GM12878 (cell line): ENCODE measurements at regions not wholly inside any gene's neighbourhood (a gene's known extent, or its start where the extent isn't known, plus 50 kb on each side); places are given as distances from the start of the nearest gene placed in this dataset.

ENCODE experiments used
- ATAC-seq: fragments of 200-7000 bp; cut with Tn5 transposase; 3 replicates; pipeline ENCODE4 v1.9.1; 2020; ENCODE audit warnings: mild to moderate bottlenecking, moderate library complexity
- BruUV-seq: library from RNA; stranded (reverse); fragments of 400-500 nt; replicated peaks from 2 replicates; lab custom pipeline; 2021; lab: Mats Ljungman, UMichigan
- CTCF ChIA-PET: fragments of 300-600 bp; sonication (Branson Sonifier 250); formaldehyde crosslinking; extraction: SDS; loops from one replicate; lab custom pipeline; 2021; ENCODE audit warnings: inconsistent platforms; lab: Yijun Ruan, JAX
- POLR2A ChIA-PET: fragments of 350-600 bp; formaldehyde crosslinking; extraction: SDS; loops from one replicate; lab custom pipeline; 2021; ENCODE audit warnings: inconsistent platforms; lab: Charles Lee
- RAD21 ChIA-PET: fragments of 300-600 bp; sonication (Branson Sonifier 250); formaldehyde crosslinking; loops from one replicate; lab custom pipeline; 2023; ENCODE audit warnings: antibody characterized with exemption; ENCODE audit not compliant: unreplicated experiment; lab: Charles Lee
- SMC1A ChIA-PET: fragments of 300-600 bp; sonication (Branson Sonifier 250); formaldehyde crosslinking; loops from one replicate; lab custom pipeline; 2023; ENCODE audit not compliant: unreplicated experiment, uncharacterized antibody; lab: Charles Lee
- DNase-seq: peaks from one replicate; pipeline ENCODE4 v3.0.0-alpha.2; 2011; ENCODE audit warnings: low read depth, low spot score
- FAIRE-seq: peaks from 3 replicates; lab custom pipeline; 2011; peaks lifted over from hg19 to GRCh38; lab: Jason Lieb, UNC
- H2AFZ ChIP-seq: 2 replicates; pipeline ENCODE4 v1.6.0; 2011; ENCODE audit warnings: low read depth, low read length, control low read depth; ENCODE audit not compliant: control insufficient read depth
- H3K27ac ChIP-seq: 2 replicates; pipeline ENCODE4 v1.5.1; 2011; ENCODE audit warnings: control low read depth; ENCODE audit not compliant: control insufficient read depth, insufficient read depth
- H3K27me3 ChIP-seq, 2 experiments: replicated peaks in 1 of 2; 2 replicates each; pipeline versions ENCODE4 v1.6.0 to v1.6.1; 2011; ENCODE audit warnings: low read length in 1 of 2; ENCODE audit not compliant: control insufficient read depth in 2 of 2, insufficient read depth in 2 of 2
- H3K36me3 ChIP-seq, 2 experiments: 2 replicates each; pipeline ENCODE4 v1.5.1; 2011; ENCODE audit warnings: low read length in 1 of 2; ENCODE audit not compliant: control insufficient read depth in 2 of 2, insufficient read depth in 2 of 2
- H3K4me1 ChIP-seq: 2 replicates; pipeline ENCODE4 v1.6.1; 2011; ENCODE audit warnings: mild to moderate bottlenecking, low read length, moderate library complexity, mixed read lengths; ENCODE audit not compliant: control insufficient read depth, insufficient read depth
- H3K4me2 ChIP-seq: 2 replicates; pipeline ENCODE4 v1.6.0; 2011; ENCODE audit warnings: control low read depth; ENCODE audit not compliant: control insufficient read depth, insufficient read depth
- H3K4me3 ChIP-seq: fragments of 200-600 bp; sonication (generic); 2 replicates; pipeline ENCODE4 v1.5.1; 2016
- H3K79me2 ChIP-seq: 2 replicates; pipeline ENCODE4 v1.6.0; 2011; ENCODE audit warnings: low read length; ENCODE audit not compliant: control insufficient read depth, insufficient read depth
- H3K9ac ChIP-seq: 2 replicates; pipeline ENCODE4 v1.8.0; 2011; ENCODE audit warnings: low read length, control low read depth, mixed read lengths; ENCODE audit not compliant: control insufficient read depth, insufficient read depth
- H3K9me3 ChIP-seq: replicated peaks from 3 replicates; pipeline ENCODE4 v1.5.1; 2011; ENCODE audit warnings: mild to moderate bottlenecking, low read length; ENCODE audit not compliant: control insufficient read depth, insufficient read depth
- H4K20me1 ChIP-seq: 2 replicates; pipeline ENCODE4 v1.6.0; 2011; ENCODE audit not compliant: control insufficient read depth, insufficient read depth
- BRCA1 ChIP-seq: IDR thresholded peaks from 2 replicates; pipeline ENCODE4 v1.6.1; 2011; ENCODE audit warnings: low read depth, low read length, improper control_type of control experiment
- CHD1 ChIP-seq: IDR thresholded peaks from 2 replicates; pipeline ENCODE4 v1.6.1; 2012; ENCODE audit warnings: low read depth, low read length, improper control_type of control experiment
- CHD4 ChIP-seq: fragments of 200-600 bp; sonication (generic); IDR thresholded peaks from 2 replicates; pipeline ENCODE4 v1.6.1; 2016; ENCODE audit warnings: mild to moderate bottlenecking
- MTA2 ChIP-seq: fragments of 450-650 bp; IDR thresholded peaks from 2 replicates; pipeline ENCODE4 v1.6.1; 2016; ENCODE audit warnings: low read depth, mild to moderate bottlenecking, moderate library complexity
- NBN ChIP-seq: fragments of 450-650 bp; IDR thresholded peaks from 2 replicates; pipeline ENCODE4 v1.6.1; 2016
- NFYB ChIP-seq: IDR thresholded peaks from 2 replicates; pipeline ENCODE4 v1.6.1; 2011; ENCODE audit warnings: low read depth, mild to moderate bottlenecking, low read length, improper control_type of control experiment, moderate library complexity; ENCODE audit not compliant: insufficient read depth
- RAD51 ChIP-seq: fragments of 450-650 bp; IDR thresholded peaks from 2 replicates; pipeline ENCODE4 v1.6.1; 2016; ENCODE audit warnings: moderate library complexity, mild to moderate bottlenecking, inconsistent platforms
- RB1 ChIP-seq: fragments of 450-650 bp; formaldehyde crosslinking; IDR thresholded peaks from 2 replicates; pipeline ENCODE4 v1.6.1; 2017; ENCODE audit warnings: mild to moderate bottlenecking, borderline replicate concordance
- RELA ChIP-seq: fragments of 450-650 bp; IDR thresholded peaks from 2 replicates; pipeline ENCODE4 v1.8.0; 2014; ENCODE audit warnings: borderline replicate concordance; ENCODE audit not compliant: partially characterized antibody
- SIN3A ChIP-seq: IDR thresholded peaks from 2 replicates; pipeline ENCODE4 v1.6.1; 2012; ENCODE audit warnings: low read depth, low read length, improper control_type of control experiment
- SKIL ChIP-seq: fragments of 450-650 bp; IDR thresholded peaks from 2 replicates; pipeline ENCODE4 v1.6.1; 2017; ENCODE audit warnings: mild to moderate bottlenecking, low read depth, inconsistent platforms; ENCODE audit not compliant: poor library complexity, severe bottlenecking
- SMAD5 ChIP-seq: IDR thresholded peaks from 2 replicates; pipeline ENCODE4 v1.6.1; 2016; ENCODE audit warnings: antibody characterized with exemption, low read depth
- WGBS: methylation state at CpG from one replicate; pipeline ENCODE4 v1.1.6; 2016; ENCODE audit warnings: low lambda C conversion rate; ENCODE audit not compliant: insufficient replicate concordance, insufficient coverage; ENCODE audit errors: missing lambda C conversion rate; 5-methylcytosine and 5-hydroxymethylcytosine counted together
- in situ Hi-C: fragments of 300-500 bp; cut with MboI; formaldehyde crosslinking; loops from 9 replicates; pipeline ENCODE4 v1.14.3; 2018; ENCODE audit warnings: mixed read lengths
- intact Hi-C: fragments of 100-400 bp; cut with micrococcal nuclease; formaldehyde crosslinking; loops from one replicate; pipeline ENCODE4 v1.14.2; 2022; ENCODE audit not compliant: unreplicated experiment

- H3K4me2 ChIP-seq = no peak overlapping the region
- CTCF ChIA-PET = no interaction called here
- no peak overlapping the region for H3K4me3 ChIP-seq
- DNase-seq = no peak
- no peak overlapping the region for H3K9ac ChIP-seq
- SMC1A ChIA-PET = interaction anchor here (1.1 kb wide), 1 partner anchor 12 kb away, joined by 5 read pairs; no protein-coding TSS in a partner anchor
- no TSS peak for BruUV-seq
- no peaks in the 10 kb centered on the region for H3K4me1 ChIP-seq
- no peak for ATAC-seq
- no peak overlapping the region for H2AFZ ChIP-seq
- H3K9me3 ChIP-seq = no peaks in the 10 kb centered on the region; the same call in 2 of the 3 replicates
- POLR2A ChIA-PET = no interaction called here
- 83% methylated on average over 2 of the region's 2 CpGs for WGBS
- no peaks in the 10 kb centered on the region for H3K79me2 ChIP-seq
- no peaks in the 10 kb centered on the region for H4K20me1 ChIP-seq
- no peak overlapping the region for H3K27ac ChIP-seq
- RAD21 ChIA-PET = interaction anchor here (0.7 to 1.0 kb wide), 2 partner anchors 78 to 113 kb away, joined by 3 to 4 read pairs; no protein-coding TSS in a partner anchor
- no peaks in the 10 kb centered on the region for H3K36me3 ChIP-seq
- FAIRE-seq = no peak
- TF ChIP-seq RAD51 (no peak), RB1 (no peak), CHD4 (no peak), SIN3A (no peak), MTA2 (no peak), SMAD5 (no peak), NBN (no peak), SKIL (no peak), NFYB (no peak), BRCA1 (no peak), CHD1 (no peak), RELA (no peak)
- intact Hi-C loops = no loop called here
- in situ Hi-C loops = no loop called here
- H3K27me3 ChIP-seq = no peaks in the 10 kb centered on the region
These were observed 111.1 kb upstream of the DAPK1 start for GRCh38 chr9:87386490-87387025.
